H1 (cell line): ENCODE measurements at regions not wholly inside any gene's neighbourhood (a gene's known extent, or its start where the extent isn't known, plus 50 kb on each side); places are given as distances from the start of the nearest gene placed in this dataset.

Source experiments
- CTCF ChIA-PET: fragments of 300-600 bp; sonication (Branson Sonifier 250); formaldehyde crosslinking; loops from one replicate; lab custom pipeline; 2021; ENCODE audit not compliant: partially characterized antibody; lab: Charles Lee
- POLR2A ChIA-PET: fragments of 300-600 bp; sonication (Branson Sonifier 250); formaldehyde crosslinking; loops from one replicate; lab custom pipeline; 2021; ENCODE audit warnings: inconsistent platforms; ENCODE audit not compliant: partially characterized antibody; lab: Charles Lee
- DNase-seq, 2 experiments: peaks; one replicate each; pipeline versions ENCODE4 v3.0.0 to v3.0.0-alpha.2; 2010 to 2022; ENCODE audit warnings: low spot score in 2 of 2, low read depth in 1 of 2, mixed read lengths in 1 of 2
- FAIRE-seq: peaks from 2 replicates; lab custom pipeline; 2011; peaks lifted over from hg19 to GRCh38; lab: Jason Lieb, UNC
- H2AFZ ChIP-seq: 2 replicates; pipeline ENCODE4 v1.8.1; 2012; ENCODE audit warnings: low read length, inconsistent platforms
- H2AK5ac ChIP-seq: 2 replicates; pipeline ENCODE4 v1.6.1; 2013; ENCODE audit warnings: low read depth, low read length
- H2BK120ac ChIP-seq: replicated peaks from 2 replicates; pipeline ENCODE3; 2013; ENCODE audit warnings: low read depth, low read length, inconsistent platforms
- H2BK12ac ChIP-seq: 2 replicates; pipeline ENCODE4 v1.6.1; 2013; ENCODE audit warnings: low read depth, low read length
- H2BK15ac ChIP-seq: 2 replicates; pipeline ENCODE4 v1.6.1; 2013; ENCODE audit warnings: low read length
- H2BK20ac ChIP-seq: 2 replicates; pipeline ENCODE4 v1.6.1; 2013; ENCODE audit warnings: low read length
- H2BK5ac ChIP-seq: 2 replicates; pipeline ENCODE4 v1.6.1; 2013; ENCODE audit warnings: low read depth, low read length
- H3K14ac ChIP-seq: 2 replicates; pipeline ENCODE4 v1.6.1; 2013; ENCODE audit warnings: inconsistent platforms; ENCODE audit not compliant: insufficient read length
- H3K18ac ChIP-seq: 2 replicates; pipeline ENCODE4 v1.6.1; 2013; ENCODE audit warnings: low read length; ENCODE audit errors: extremely low read depth
- H3K23ac ChIP-seq: 2 replicates; pipeline ENCODE4 v1.6.1; 2013; ENCODE audit warnings: inconsistent platforms; ENCODE audit not compliant: insufficient read length
- H3K23me2 ChIP-seq: 2 replicates; pipeline ENCODE4 v1.6.1; 2013; ENCODE audit warnings: low read depth, low read length
- H3K27ac ChIP-seq: 2 replicates; pipeline ENCODE4 v1.6.1; 2011; ENCODE audit warnings: low read depth, low read length, inconsistent platforms
- H3K27me3 ChIP-seq, 4 experiments: replicated peaks in 1 of 4; 1 replicate in 1 of 4; 2 replicates in 3 of 4; pipeline versions ENCODE4 v1.6.1 to v1.8.1; 2011 to 2013; ENCODE audit warnings: low read length in 3 of 4, mild to moderate bottlenecking in 3 of 4, inconsistent platforms in 2 of 4, mixed read lengths in 2 of 4, moderate library complexity in 1 of 4; ENCODE audit not compliant: control insufficient read depth in 3 of 4, insufficient read depth in 3 of 4; ENCODE audit errors: extremely low read depth in 1 of 4
- H3K36me3 ChIP-seq, 4 experiments: 2 replicates each; pipeline versions ENCODE4 v1.6.1 to v1.8.1; 2011 to 2013; ENCODE audit warnings: mild to moderate bottlenecking in 4 of 4, low read length in 3 of 4, moderate library complexity in 2 of 4, control low read depth in 1 of 4, inconsistent platforms in 1 of 4; ENCODE audit not compliant: insufficient read depth in 4 of 4, control insufficient read depth in 2 of 4
- H3K4ac ChIP-seq: replicated peaks from 2 replicates; pipeline ENCODE3; 2013; ENCODE audit warnings: low read length, low read depth, mixed read lengths, inconsistent platforms; ENCODE audit not compliant: insufficient read length
- H3K4me1 ChIP-seq, 4 experiments: replicated peaks in 1 of 4; 1 replicate in 1 of 4; 2 replicates in 3 of 4; pipeline versions ENCODE4 v1.6.1 to v1.8.1; 2011 to 2013; ENCODE audit warnings: low read length in 3 of 4, inconsistent platforms in 2 of 4, mixed read lengths in 1 of 4; ENCODE audit not compliant: insufficient read depth in 4 of 4, control insufficient read depth in 3 of 4
- H3K4me2 ChIP-seq, 2 experiments: 2 replicates each; pipeline versions ENCODE4 v1.6.1 to v1.8.1; 2011 to 2013; ENCODE audit warnings: low read depth in 2 of 2, low read length in 2 of 2, control low read depth in 1 of 2, inconsistent platforms in 1 of 2, mild to moderate bottlenecking in 1 of 2; ENCODE audit not compliant: insufficient read depth in 1 of 2
- H3K4me3 ChIP-seq, 4 experiments: fragments of 200-600, 300-600 bp in 1 of 4; sonication (generic), shearing (Covaris generic), sonication (Bioruptor Twin) in 1 of 4; 2 replicates each; pipeline versions ENCODE4 v1.5.1 to v1.8.1; 2011 to 2016; ENCODE audit warnings: low read length in 4 of 4, low read depth in 3 of 4, control low read depth in 2 of 4, inconsistent platforms in 2 of 4, mild to moderate bottlenecking in 2 of 4, mixed read lengths in 1 of 4, moderate library complexity in 1 of 4; ENCODE audit not compliant: insufficient read depth in 2 of 4; ENCODE audit errors: extremely low read depth in 1 of 4
- H3K56ac ChIP-seq: replicated peaks from 2 replicates; pipeline ENCODE3; 2013; ENCODE audit warnings: low read depth, mild to moderate bottlenecking, mixed read lengths, low read length, inconsistent platforms; ENCODE audit not compliant: insufficient read length
- H3K79me1 ChIP-seq: 2 replicates; pipeline ENCODE4 v1.6.1; 2013; ENCODE audit warnings: low read depth, low read length, control low read depth
- H3K79me2 ChIP-seq, 2 experiments: 2 replicates each; pipeline versions ENCODE4 v1.6.1 to v1.8.1; 2012 to 2013; ENCODE audit warnings: low read length in 2 of 2, mild to moderate bottlenecking in 2 of 2, inconsistent platforms in 1 of 2; ENCODE audit not compliant: insufficient read depth in 2 of 2, control insufficient read depth in 1 of 2
- H3K9ac ChIP-seq, 4 experiments: replicated peaks in 1 of 4; 1 replicate in 1 of 4; 2 replicates in 3 of 4; pipeline versions ENCODE4 v1.6.1 to v1.8.1; 2011 to 2013; ENCODE audit warnings: low read depth in 3 of 4, low read length in 3 of 4, control low read depth in 2 of 4, mild to moderate bottlenecking in 2 of 4, moderate library complexity in 2 of 4, inconsistent platforms in 1 of 4; ENCODE audit errors: extremely low read depth in 1 of 4
- H3K9me3 ChIP-seq, 2 experiments: 2 replicates each; pipeline versions ENCODE4 v1.6.1 to v1.8.1; 2012 to 2013; ENCODE audit warnings: mild to moderate bottlenecking in 2 of 2, moderate library complexity in 2 of 2, control low read depth in 1 of 2, inconsistent platforms in 1 of 2, low read depth in 1 of 2, low read length in 1 of 2, mixed read lengths in 1 of 2; ENCODE audit not compliant: insufficient read depth in 2 of 2
- H4K20me1 ChIP-seq, 2 experiments: replicated peaks in 1 of 2; 2 replicates each; pipeline versions ENCODE3 to v1.8.1; 2011 to 2013; ENCODE audit warnings: inconsistent platforms in 2 of 2, low read length in 2 of 2, mild to moderate bottlenecking in 1 of 2; ENCODE audit not compliant: insufficient read depth in 2 of 2, control insufficient read depth in 1 of 2
- H4K5ac ChIP-seq: 2 replicates; pipeline ENCODE4 v1.6.1; 2013; ENCODE audit warnings: low read length, low read depth, mixed read lengths, inconsistent platforms; ENCODE audit not compliant: insufficient read length
- H4K8ac ChIP-seq: 2 replicates; pipeline ENCODE4 v1.8.0; 2013; ENCODE audit warnings: mild to moderate bottlenecking, moderate library complexity, low read length, inconsistent platforms; ENCODE audit not compliant: insufficient read depth; ENCODE audit errors: extremely low read depth
- H4K91ac ChIP-seq: replicated peaks from 2 replicates; pipeline ENCODE3; 2013; ENCODE audit warnings: low read length, mixed read lengths, inconsistent platforms; ENCODE audit not compliant: insufficient read length
- ASH2L ChIP-seq: fragments of 200-600, 300-600 bp; sonication (generic); IDR thresholded peaks from one replicate; pipeline ENCODE4 v1.7.1; 2017; ENCODE audit warnings: low read length
- CEBPB ChIP-seq: IDR thresholded peaks from 2 replicates; pipeline ENCODE4 v1.6.1; 2012; ENCODE audit warnings: low read depth, low read length
- CTBP2 ChIP-seq: IDR thresholded peaks from 2 replicates; pipeline ENCODE4 v1.7.0; 2011; ENCODE audit warnings: borderline replicate concordance, mild to moderate bottlenecking, moderate library complexity, mixed read lengths, low read length; ENCODE audit not compliant: insufficient read depth, insufficient read length
- FOSL1 ChIP-seq: IDR thresholded peaks from 2 replicates; pipeline ENCODE4 v1.6.1; 2011; ENCODE audit warnings: mild to moderate bottlenecking, low read depth, low read length, moderate library complexity; ENCODE audit not compliant: insufficient read depth
- JUN ChIP-seq: IDR thresholded peaks from 2 replicates; pipeline ENCODE4 v1.6.1; 2011; ENCODE audit warnings: low read depth, mild to moderate bottlenecking, improper control_type of control experiment, low read length
- POLR2A ChIP-seq, 2 experiments: IDR thresholded peaks; 1 replicate in 1 of 2; 2 replicates in 1 of 2; pipeline ENCODE4 v1.6.1; 2011; ENCODE audit warnings: low read depth in 2 of 2, low read length in 2 of 2, mild to moderate bottlenecking in 2 of 2; ENCODE audit errors: control extremely low read depth in 1 of 2
- POLR2AphosphoS5 ChIP-seq: IDR thresholded peaks from 2 replicates; pipeline ENCODE4 v1.6.1; 2011; ENCODE audit warnings: low read depth, low read length
- RFX5 ChIP-seq: IDR thresholded peaks from 2 replicates; pipeline ENCODE4 v1.6.1; 2011; ENCODE audit warnings: low read depth, low read length, improper control_type of control experiment, borderline replicate concordance
- SRF ChIP-seq: IDR thresholded peaks from 2 replicates; pipeline ENCODE4 v1.6.1; 2011; ENCODE audit warnings: mild to moderate bottlenecking, low read depth, low read length, moderate library complexity
- ZNF274 ChIP-seq: IDR thresholded peaks from 2 replicates; pipeline ENCODE4 v1.7.0; 2012; ENCODE audit warnings: low read length, borderline replicate concordance; ENCODE audit errors: extremely low read depth
- WGBS, 2 experiments: shearing (Covaris generic) in 1 of 2; methylation state at CpG; one replicate each; pipeline versions ENCODE4 v1.1.6 to v1.1.7; 2013 to 2015; ENCODE audit warnings: low lambda C conversion rate in 2 of 2, mixed read lengths in 2 of 2, inconsistent platforms in 1 of 2, low coverage in 1 of 2, missing lambda C conversion rate in 1 of 2; ENCODE audit not compliant: insufficient replicate concordance in 2 of 2, insufficient coverage in 1 of 2, insufficient read length in 1 of 2; ENCODE audit errors: extremely low coverage in 1 of 2, missing lambda C conversion rate in 1 of 2; 5-methylcytosine and 5-hydroxymethylcytosine counted together

DNA sequence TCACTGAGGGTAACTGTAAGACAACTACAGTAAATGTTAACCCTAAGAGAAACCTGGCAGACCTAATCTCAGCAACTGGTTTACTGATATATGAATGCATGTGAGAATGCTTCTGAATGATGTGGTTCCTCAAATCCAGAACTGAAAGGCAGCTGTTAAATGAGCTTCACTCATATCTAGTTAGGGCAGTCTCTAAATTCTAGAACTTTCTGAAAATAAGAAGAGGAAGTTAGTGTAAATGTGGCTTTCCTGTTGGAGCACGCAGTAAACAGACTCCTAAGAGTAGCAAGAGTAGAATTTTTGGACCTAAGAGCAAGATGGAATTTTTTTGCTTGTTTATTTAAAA, 117.9 kb upstream of the KCNN2 start:
- WGBS, 2 experiments, result 90% methylated on average over 1 of the region's 1 CpG; no CpG with 5 or more reads in 1 of the 2 experiments
- no peak overlapping the region for H2AK5ac ChIP-seq
- H3K27ac ChIP-seq, result no peak overlapping the region
- H3K9me3 ChIP-seq, result no peaks in the 10 kb centered on the region
- no peak overlapping the region for H2BK12ac ChIP-seq
- H3K4me1 ChIP-seq, result no peaks in the 10 kb centered on the region
- no peaks in the 10 kb centered on the region for H3K79me2 ChIP-seq
- H4K5ac ChIP-seq, result no peak overlapping the region
- POLR2A ChIA-PET, result no interaction called here
- no peaks in the 10 kb centered on the region for H4K20me1 ChIP-seq
- no peak overlapping the region for H3K4me2 ChIP-seq
- no peaks in the 10 kb centered on the region for H3K23me2 ChIP-seq
- H3K56ac ChIP-seq, result no peak overlapping the region
- no peak overlapping the region for H3K4me3 ChIP-seq
- H4K91ac ChIP-seq, result no peak overlapping the region
- no peak overlapping the region for H2AFZ ChIP-seq
- no peak overlapping the region for H3K9ac ChIP-seq
- H2BK20ac ChIP-seq, result no peak overlapping the region
- no peaks in the 10 kb centered on the region for H3K27me3 ChIP-seq
- H3K23ac ChIP-seq, result no peak overlapping the region
- CTCF ChIA-PET, result interaction anchor here (0.6 kb wide), 1 partner anchor 155 kb away, joined by 3 read pairs; no protein-coding TSS in a partner anchor
- H2BK5ac ChIP-seq, result no peak overlapping the region
- H4K8ac ChIP-seq, result no peak overlapping the region
- H3K36me3 ChIP-seq, result no peaks in the 10 kb centered on the region
- no peak for DNase-seq
- FAIRE-seq, result no peak
- H3K14ac ChIP-seq, result no peak overlapping the region
- H2BK120ac ChIP-seq, result no peak overlapping the region
- H2BK15ac ChIP-seq, result no peak overlapping the region
- no peaks in the 10 kb centered on the region for H3K79me1 ChIP-seq
- H3K18ac ChIP-seq, result no peak overlapping the region
- H3K4ac ChIP-seq, result no peak overlapping the region
- no peak for TF ChIP-seq ZNF274
- TF ChIP-seq ASH2L, result no peak
- no peak for TF ChIP-seq FOSL1
- TF ChIP-seq SRF, result no peak
- no peak for TF ChIP-seq CTBP2
- TF ChIP-seq JUN, result no peak
- no peak for TF ChIP-seq POLR2A (IDR thresholded peaks at IDR 0.05; ENCODE audit: control extremely low read depth in 1 of 2, low read depth in 2 of 2, low read length in 2 of 2)
- no peak for TF ChIP-seq POLR2AphosphoS5
- TF ChIP-seq CEBPB, result no peak
- no peak for TF ChIP-seq RFX5
